Left cardiac atrium (tissue), 4 donors: ENCODE measurements at regions not wholly inside any gene's neighbourhood (a gene's known extent, or its start where the extent isn't known, plus 50 kb on each side); places are given as distances from the start of the nearest gene placed in this dataset.

Experiments used
- ATAC-seq, 2 donors: fragments of 200-7000 bp; cut with Tn5 transposase; one replicate each; pipeline ENCODE4 v1.9.1; 2020; ENCODE audit warnings: mild to moderate bottlenecking in 2 of 2, moderate library complexity in 2 of 2
- DNase-seq: peaks from one replicate; pipeline ENCODE4 v3.0.0-alpha.2; 2020
- intact Hi-C, 2 donors: fragments of 100-400 bp; cut with DNase I; formaldehyde crosslinking; loops; one replicate each; pipeline versions ENCODE4 v1.14.1 to v1.15.1; 2022 to 2023
- donor health status: DM: no; HTN: yes; CAD: no.
- donor health status: DM: no; HTN: yes; CAD: no; lungs with severe emphysema.
- donor health status: DM: yes; HTN: yes; CAD: no.
- donor health status: Dilated cardiomyopathy.

DNA sequence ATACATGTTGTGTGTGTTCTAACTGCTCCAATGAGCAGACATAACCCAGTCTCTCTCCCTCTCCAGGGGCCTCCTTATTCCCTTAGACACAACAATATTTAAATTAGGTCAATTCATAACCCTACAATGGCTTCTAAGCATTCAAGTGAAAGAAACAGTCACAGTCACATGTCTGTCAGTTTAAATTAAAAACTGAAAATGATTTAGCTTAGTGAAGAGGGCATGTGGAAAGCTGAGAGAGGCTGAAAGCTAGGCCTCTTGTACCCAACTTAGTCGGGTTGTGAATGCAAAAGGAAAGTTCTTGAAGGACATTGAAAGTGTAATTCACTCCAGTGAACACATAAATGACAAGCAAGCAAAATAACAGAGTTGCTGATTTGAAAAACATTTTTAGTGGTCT lies 1519.6 kb downstream of the OTOL1 start:
- intact Hi-C loops, result no loop called here
- ATAC-seq, result no peak
- DNase-seq, result no peak

DNA sequence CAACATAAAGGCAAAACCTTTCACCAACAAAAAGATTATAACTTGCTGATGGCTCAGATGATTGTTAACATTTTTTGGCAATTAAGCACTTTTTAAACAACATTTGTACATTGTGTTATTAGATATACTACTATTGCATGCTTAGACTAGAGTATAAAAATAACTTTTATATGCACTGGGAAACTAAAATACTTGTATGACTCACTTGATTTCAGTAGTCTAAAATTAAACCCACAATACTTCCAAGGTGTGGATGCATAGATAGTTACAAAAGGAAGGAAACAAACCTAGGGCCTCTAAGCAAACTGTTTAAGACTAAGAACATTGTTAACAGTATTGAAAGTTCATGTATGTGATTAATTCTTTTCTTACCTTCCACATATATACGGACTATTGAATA lies 1521.5 kb downstream of the OTOL1 start:
- intact Hi-C loops, result no loop called here
- peak in 1 of 2 donors; percentile 47 for ATAC-seq
- DNase-seq, result no peak

DNA sequence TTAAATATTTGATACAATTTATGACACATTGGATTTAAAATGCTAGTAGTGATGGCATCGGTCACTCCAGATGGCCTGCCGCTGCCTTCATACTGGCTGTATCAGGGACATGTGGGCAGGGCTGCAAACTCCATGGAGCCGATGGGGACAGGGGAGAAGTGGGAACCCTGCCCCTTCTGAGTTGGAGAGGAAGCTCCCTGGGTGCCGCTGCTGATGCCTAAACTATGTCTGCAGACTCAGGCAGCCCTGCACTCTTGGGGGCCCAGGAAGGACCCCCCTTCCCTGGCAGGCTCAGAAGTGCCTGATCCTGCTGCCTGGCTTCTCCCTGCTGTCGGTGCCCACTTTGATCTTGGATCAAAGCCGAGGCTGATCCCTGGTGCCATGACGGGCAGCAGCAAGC lies 1522.1 kb downstream of the OTOL1 start:
- DNase-seq (no peak), ATAC-seq (no peak)
- intact Hi-C loops, result no loop called here

DNA sequence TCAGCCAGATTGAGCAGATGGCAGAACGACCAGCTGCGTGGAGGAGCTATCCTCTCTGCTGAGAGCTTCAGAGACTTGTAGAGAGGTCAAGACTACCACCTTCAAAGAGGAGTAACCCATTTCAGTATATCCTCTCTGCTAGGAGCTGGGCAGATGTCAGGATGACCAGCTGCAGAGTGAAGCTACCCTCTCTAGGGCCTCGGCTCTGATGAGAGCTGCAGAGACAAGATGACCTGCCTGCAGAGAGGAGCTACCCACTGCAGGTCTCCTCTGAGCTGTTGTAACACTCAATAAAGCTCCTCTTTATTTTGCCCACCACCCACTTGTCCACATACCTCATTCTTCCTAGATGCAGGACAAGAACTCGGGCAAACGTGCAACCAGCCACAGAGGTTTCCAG lies 1522.7 kb downstream of the OTOL1 start:
- ATAC-seq (no peak), DNase-seq (no peak)
- intact Hi-C loops, result no loop called here

DNA sequence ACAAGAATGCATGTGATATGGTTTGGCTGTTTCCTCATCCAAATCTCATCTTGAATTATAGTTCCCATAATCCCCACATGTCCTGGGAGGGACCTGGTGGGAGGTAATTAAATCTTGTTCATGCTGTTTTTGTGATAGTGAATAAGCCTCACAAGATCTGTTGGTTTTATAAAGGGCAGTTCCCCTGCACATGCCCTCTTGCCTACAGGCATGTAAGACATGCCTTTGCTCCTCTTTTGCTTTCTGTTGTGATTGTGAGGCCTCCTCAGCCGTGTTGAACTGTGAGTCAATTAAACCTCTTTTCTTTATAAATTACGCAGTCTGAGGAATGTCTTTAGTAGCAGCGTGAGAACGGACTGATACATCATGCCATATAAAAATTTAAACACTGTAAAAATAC lies 1537.0 kb downstream of the OTOL1 start:
- ATAC-seq (no peak), DNase-seq (no peak)
- intact Hi-C loops, result no loop called here

DNA sequence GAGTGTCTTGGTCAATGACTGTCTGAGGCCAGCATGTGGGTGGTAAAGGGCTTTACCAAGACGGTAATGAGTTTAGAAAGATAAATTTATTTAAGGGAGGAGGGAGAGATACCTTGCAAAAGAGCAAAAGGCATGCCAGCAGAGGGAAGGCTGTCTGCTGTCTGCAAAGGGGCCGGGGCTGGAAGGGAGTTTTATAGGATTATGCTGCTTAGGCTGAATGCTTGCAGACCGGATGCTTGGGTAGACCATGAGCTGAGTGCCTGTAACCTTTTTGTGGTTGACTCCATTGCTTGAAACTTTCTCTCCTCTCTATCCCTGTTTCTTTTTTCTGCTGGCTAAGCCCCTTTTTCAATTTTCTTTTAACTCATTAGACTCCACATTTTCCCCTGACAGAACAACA lies 1543.0 kb downstream of the OTOL1 start:
- ATAC-seq (no peak), DNase-seq (no peak)
- intact Hi-C loops, result no loop called here

DNA sequence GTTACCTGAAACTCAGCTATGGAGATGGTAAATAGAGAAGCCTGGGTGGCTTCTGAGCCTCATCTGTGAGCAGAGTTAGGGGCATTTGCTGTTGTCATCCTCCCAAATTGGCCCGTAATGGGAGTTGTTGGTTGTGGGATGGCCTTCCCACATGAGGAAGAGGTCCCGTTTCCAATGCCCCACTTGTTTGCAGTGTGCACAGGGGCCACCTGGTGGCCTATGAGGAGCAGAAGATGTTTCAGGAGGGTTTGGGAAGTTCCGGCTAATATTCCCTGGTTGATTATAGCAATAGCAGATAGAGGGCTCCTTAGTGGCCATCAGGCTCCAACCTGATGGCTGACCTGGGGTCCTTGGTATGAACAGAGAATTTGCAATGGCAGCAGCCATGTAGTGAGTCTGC lies 1546.5 kb downstream of the OTOL1 start:
- DNase-seq (no peak), ATAC-seq (no peak)
- intact Hi-C loops, result no loop called here

DNA sequence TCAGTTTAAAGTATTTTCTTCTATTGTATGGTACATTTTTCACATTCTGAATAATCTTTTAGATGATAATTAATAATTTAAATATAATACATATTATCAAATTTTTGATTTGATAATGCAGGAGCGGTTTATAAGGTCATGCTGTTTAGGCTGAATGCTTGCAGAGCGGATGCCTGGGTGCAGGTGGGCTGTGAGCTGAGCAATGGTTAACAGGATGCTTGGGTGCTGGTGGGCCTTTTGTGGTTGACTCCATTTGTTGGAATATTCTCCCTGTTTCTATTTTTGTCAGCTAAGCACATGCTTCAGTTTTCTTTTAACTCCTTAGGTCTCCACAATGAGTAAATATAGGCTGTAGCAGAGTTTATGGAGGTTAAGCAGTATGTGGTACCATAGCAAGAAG lies 1549.3 kb downstream of the OTOL1 start:
- DNase-seq, result no peak
- intact Hi-C loops, result no loop called here
- ATAC-seq, result no peak

DNA sequence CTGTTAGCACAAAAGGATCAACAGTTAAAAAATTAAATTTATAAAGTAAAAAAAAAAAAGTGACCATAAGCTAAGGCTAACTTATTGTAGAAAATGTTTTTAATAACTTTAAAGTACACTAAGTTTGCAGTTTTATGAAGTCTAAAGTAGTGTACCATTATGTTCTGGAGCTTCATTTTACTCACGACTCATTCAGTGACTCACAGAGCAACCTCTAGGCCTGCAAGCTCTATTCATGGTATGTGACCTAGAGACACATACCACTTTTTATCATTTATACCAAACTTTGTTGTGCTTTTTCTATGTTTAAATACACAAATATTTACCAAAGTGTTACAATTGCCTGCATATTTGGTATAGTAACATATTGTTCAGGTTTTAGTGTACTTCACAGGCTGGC lies 1552.3 kb downstream of the OTOL1 start:
- DNase-seq (no peak), ATAC-seq (no peak)
- intact Hi-C loops, result no loop called here

DNA sequence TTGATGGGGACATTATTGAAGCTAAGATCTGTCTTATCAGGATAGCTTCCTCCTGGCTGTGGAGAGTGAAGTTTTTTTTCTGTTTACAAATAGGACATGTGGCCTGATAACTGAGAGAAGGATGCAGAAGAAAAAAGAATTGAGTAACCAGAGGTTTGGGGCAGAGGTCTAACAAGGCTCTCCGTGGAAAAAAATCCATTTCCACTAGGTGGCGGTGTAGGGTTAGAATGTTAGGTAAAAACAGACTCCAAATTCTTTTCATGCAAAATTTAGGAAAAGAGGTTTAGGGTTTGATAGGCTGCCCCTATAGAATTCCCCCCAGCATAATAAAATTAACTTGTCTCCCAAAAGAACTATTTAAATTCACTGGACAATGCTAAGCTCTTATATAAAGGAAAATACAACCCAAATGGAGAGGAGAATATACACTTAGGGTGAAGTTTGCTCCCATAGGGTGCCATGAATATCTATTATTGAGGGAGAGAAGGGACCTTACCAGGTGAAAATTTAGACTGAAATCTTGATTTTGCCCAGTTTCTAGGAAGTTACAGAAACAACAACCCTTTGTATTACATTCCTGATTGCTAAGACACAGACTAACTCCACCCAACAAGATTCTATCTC lies 1560.4 kb downstream of the OTOL1 start:
- DNase-seq, result no peak
- intact Hi-C loops, result loop anchor here in 1 of 2 donors (10.0 kb wide), 1 partner anchor 218 kb away; no protein-coding TSS in a partner anchor
- no peak for ATAC-seq

DNA sequence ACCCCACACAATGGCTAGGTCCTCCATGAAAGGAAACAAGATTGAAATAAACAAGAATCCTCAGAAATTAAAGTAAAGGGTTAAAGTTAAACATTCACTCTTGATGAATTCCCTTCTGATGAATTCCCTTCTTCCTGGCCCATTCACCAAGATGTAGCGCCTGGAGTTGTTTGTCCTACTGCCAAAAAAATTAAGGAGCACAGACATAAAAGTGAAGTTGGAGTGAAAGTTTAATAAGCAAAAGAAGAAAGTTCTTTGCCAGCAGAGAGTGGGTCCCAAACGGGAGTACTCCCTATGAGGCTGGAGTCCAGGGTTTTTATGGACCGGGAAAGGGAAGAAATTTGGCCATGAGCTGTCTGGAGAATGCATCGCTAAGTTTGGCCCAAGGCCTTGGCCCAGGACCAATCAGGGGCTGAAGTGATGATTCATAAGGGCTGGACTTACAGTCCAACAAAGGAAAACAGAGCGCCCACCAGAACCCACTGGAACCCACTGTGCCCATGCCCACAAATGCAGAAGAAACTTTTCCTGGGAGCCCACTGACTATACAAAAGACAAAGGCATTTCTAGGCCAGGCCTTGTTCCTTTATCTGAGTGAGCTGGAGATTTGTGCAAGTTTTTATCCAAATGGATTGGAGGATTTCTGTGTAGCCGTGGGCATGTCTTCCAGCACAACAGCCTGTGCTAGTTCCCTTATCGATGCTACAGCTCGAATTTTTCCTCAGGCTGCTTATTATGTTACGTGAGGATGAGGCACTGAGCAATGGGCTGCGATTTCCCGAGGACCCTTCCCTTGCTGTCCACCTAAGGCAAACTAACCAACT lies 1561.6 kb downstream of the OTOL1 start:
- intact Hi-C loops, result loop anchor here in 1 of 2 donors (10.0 kb wide), 1 partner anchor 217 kb away; no protein-coding TSS in a partner anchor
- ATAC-seq (peak; percentile 41 to 65), DNase-seq (no peak)

DNA sequence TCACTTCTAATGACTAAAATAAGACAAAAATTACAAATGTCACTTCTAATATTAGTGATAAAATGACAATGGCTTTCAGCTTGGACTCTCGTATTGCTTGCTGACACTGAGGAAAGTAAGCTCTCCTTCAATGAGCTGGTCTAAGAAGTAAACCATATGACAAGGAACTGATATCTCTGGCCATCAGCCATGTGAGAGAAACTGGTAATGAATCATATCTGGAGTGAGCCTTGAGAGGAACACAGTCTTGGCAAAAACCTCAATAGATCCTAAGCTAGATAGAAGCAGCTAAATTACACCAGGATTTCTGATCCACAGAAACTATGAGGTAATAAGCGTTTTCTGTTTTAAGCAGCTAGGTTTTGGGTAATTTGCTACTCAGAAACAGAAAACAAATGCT lies 1575.1 kb downstream of the OTOL1 start:
- ATAC-seq (no peak), DNase-seq (no peak)
- intact Hi-C loops, result no loop called here
